Choroid plexus epithelial cell (primary cell): ENCODE measurements at regions not wholly inside any gene's neighbourhood (a gene's known extent, or its start where the extent isn't known, plus 50 kb on each side); places are given as distances from the start of the nearest gene placed in this dataset.

Source experiments
- DNase-seq: peaks from one replicate; pipeline ENCODE4 v3.0.0-alpha.2; 2010; ENCODE audit warnings: low read depth
- H3K4me3 ChIP-seq: 2 replicates; pipeline ENCODE4 v1.5.1; 2011; ENCODE audit warnings: low read depth, mild to moderate bottlenecking, control low read depth, low read length, moderate library complexity
- TF ChIP-seq, protein P1 (sequence below): conservative IDR thresholded peaks from 2 replicates; pipeline ENCODE4 v1.5.1; 2011; ENCODE audit warnings: low read depth, mild to moderate bottlenecking, control low read depth, inconsistent platforms, low read length, moderate library complexity

GRCh38 chr5:17388717-17389116 lies 109.3 kb upstream of the TAF11L2 start:
- no peak overlapping the region for H3K4me3 ChIP-seq
- no peak for DNase-seq
- TF ChIP-seq, protein P1, sequence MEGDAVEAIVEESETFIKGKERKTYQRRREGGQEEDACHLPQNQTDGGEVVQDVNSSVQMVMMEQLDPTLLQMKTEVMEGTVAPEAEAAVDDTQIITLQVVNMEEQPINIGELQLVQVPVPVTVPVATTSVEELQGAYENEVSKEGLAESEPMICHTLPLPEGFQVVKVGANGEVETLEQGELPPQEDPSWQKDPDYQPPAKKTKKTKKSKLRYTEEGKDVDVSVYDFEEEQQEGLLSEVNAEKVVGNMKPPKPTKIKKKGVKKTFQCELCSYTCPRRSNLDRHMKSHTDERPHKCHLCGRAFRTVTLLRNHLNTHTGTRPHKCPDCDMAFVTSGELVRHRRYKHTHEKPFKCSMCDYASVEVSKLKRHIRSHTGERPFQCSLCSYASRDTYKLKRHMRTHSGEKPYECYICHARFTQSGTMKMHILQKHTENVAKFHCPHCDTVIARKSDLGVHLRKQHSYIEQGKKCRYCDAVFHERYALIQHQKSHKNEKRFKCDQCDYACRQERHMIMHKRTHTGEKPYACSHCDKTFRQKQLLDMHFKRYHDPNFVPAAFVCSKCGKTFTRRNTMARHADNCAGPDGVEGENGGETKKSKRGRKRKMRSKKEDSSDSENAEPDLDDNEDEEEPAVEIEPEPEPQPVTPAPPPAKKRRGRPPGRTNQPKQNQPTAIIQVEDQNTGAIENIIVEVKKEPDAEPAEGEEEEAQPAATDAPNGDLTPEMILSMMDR, result no peak

DNA sequence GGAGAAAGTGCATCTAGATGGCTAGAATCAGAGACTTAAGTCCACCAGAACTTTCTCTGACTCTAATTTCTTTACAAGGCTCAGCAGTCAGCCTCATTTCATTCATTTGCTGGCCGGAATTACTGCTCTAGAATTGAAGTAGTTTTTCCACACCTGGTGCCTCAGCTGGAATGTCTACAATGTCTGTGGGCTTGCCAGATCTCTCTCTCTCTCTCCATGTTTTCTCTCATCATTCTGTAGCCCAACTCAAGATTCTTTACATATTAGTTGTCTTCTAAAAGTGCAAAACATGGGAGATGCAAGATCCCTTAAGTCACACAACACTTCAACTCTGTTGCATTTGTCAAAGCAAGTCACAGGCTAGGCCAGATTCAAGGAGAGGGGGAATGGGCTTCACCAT lies 103.9 kb upstream of the TAF11L2 start:
- no peak overlapping the region for H3K4me3 ChIP-seq
- TF ChIP-seq, protein P1, result no peak
- no peak for DNase-seq

DNA sequence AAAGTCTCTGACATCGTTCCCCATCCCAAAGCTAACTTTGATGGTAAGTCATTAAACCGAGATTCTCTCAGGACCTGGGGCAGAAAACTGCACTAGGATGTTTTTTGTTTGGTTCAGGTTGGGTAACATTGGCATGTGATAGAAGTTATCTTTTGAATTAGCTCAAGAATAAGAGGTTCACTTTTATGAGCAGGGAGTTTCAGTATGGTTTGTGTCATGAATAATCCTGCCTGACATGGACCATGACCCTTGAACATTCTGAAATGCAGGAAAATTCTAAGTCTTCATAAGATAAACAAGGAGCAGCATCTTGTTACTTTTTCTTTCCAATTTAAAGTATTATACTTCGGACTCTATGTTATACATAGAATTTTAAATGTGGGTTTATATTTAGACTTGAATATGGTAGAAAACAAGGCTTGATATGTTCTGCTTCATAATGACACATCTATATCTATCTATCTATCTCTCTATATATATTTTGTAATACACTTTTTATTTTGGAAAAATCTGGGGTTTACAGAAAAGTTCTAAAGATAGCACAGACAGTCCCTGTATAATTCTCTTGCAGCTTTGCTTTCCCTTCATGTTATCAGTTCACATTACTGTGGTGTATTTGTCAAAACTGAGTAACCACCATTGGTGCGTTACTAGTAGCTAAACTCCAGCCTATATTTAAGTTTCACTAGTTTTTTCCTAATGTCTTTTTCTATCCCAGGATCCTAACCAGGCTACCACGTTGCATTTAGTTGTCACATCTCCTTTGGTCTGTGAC lies 102.7 kb upstream of the TAF11L2 start:
- no peak overlapping the region for H3K4me3 ChIP-seq
- DNase-seq, result no peak
- TF ChIP-seq, protein P1, result no peak

GRCh38 chr5:17396247-17396646 lies 101.8 kb upstream of the TAF11L2 start:
- DNase-seq, result no peak
- H3K4me3 ChIP-seq, result no peak overlapping the region
- TF ChIP-seq, protein P1, result no peak

DNA sequence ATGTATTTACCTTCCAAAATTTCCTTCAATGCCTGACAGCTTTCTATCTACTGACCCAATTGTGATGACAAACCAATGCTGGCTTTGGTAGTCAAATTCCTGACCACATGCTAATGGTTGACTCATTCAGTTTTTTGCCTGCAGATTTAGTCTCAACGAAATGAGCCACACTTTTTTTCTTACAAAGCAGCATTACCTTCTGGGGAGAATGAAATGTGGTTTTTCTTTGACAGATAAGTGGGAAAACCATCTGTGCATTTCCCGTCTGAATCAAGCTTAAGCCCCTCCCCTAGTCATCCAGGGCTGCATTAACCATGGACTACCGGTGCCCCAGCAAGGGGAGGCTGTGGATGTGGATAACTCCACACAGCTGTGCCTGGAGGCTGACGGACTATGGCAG lies 99.6 kb upstream of the TAF11L2 start:
- TF ChIP-seq, protein P1, result no peak
- DNase-seq, result peak; percentile 90
- H3K4me3 ChIP-seq, result no peak overlapping the region

DNA sequence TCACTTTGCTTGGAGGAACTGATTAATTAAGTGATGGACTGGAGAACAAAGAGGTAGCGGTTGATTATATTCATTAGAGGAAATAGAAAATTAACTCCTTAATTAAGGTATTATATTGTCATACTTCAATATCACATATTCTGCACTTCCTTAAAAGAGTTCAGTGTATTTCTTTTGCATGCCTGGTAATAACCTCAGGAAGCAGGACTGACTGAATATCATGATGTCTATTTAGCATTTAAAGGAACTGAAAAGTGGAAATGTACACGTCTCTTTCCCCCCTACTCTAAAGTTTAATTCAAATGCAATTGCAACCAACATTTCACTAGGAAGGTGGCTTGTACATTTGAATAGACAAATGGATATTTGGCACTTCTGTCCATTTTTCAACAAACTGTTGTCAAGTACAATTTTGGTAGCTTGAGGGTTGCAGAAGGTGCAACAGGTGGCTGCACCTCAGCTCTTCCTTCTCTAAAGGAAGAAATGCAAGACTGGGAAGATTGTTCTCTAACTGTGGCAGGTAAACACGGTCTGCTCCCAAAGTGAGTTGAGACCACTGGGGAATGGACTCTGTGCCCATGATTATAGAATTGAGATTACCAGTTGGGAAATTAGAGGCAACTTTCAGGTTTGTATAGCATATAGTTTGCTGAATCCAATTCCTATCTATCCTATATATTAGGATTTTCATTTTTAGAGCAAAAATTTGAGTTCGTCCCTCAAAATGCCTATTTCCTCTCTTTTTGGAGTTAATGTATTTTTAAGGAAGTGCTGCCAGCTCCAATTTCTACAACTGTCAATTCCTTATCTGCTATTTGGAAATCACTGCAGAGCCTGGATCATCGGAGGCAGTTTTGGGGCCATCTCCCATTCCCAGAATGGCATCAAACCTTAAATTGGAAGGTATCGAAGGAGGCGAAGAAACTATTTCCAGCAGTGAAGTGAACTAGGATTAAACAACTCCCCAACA lies 98.9 kb upstream of the TAF11L2 start:
- TF ChIP-seq, protein P1, result no peak
- no peak overlapping the region for H3K4me3 ChIP-seq
- no peak for DNase-seq
